Gastroesophageal sphincter (tissue), 4 donors: ENCODE measurements at regions not wholly inside any gene's neighbourhood (a gene's known extent, or its start where the extent isn't known, plus 50 kb on each side); places are given as distances from the start of the nearest gene placed in this dataset.

ENCODE experiments used
- ATAC-seq: fragments of 150-250 bp; one replicate; pipeline ENCODE4 v1.9.1; 2016; ENCODE audit warnings: mild to moderate bottlenecking, moderate library complexity
- H3K27ac ChIP-seq, 4 donors: fragments of 200-600 bp; sonication (generic) in 3 of 4; 1 replicate in 3 of 4; 2 replicates in 1 of 4; pipeline ENCODE4 v1.5.1; 2016 to 2019
- H3K27me3 ChIP-seq: fragments of 200-600 bp; sonication (generic); one replicate; pipeline ENCODE4 v1.5.1; 2019
- H3K36me3 ChIP-seq, 2 donors: fragments of 200-600 bp; sonication (generic); one replicate each; pipeline ENCODE4 v1.5.1; 2019; ENCODE audit warnings: control low read depth in 1 of 2
- H3K4me1 ChIP-seq, 3 donors: fragments of 200-600 bp; sonication (generic); 1 replicate in 2 of 3; 2 replicates in 1 of 3; pipeline ENCODE4 v1.5.1; 2016 to 2019; ENCODE audit warnings: control low read depth in 2 of 3
- H3K4me3 ChIP-seq, 2 donors: fragments of 200-600 bp; sonication (generic); one replicate each; pipeline ENCODE4 v1.5.1; 2019; ENCODE audit warnings: mild to moderate bottlenecking in 1 of 2, moderate library complexity in 1 of 2
- H3K9me3 ChIP-seq, 3 donors: fragments of 200-600 bp; sonication (generic); one replicate each; pipeline ENCODE4 v1.5.1; 2017 to 2019; ENCODE audit warnings: control low read depth in 2 of 3
- EP300 ChIP-seq: sonication (generic); formaldehyde crosslinking; IDR thresholded peaks from one replicate; pipeline ENCODE4 v1.6.1; 2017; ENCODE audit warnings: antibody characterized with exemption, mild to moderate bottlenecking
- POLR2A ChIP-seq, 2 donors: fragments of 450-650 bp; IDR thresholded peaks; one replicate each; pipeline ENCODE4 v1.6.1; 2017; ENCODE audit warnings: antibody characterized with exemption in 2 of 2, mild to moderate bottlenecking in 2 of 2, moderate library complexity in 1 of 2
- POLR2AphosphoS5 ChIP-seq: sonication (generic); formaldehyde crosslinking; IDR thresholded peaks from one replicate; pipeline ENCODE4 v1.6.1; 2017; ENCODE audit warnings: antibody characterized with exemption
- WGBS, 2 donors: methylation state at CpG; one replicate each; pipeline ENCODE4 v1.1.5; 2018; ENCODE audit warnings: low coverage in 1 of 2; 5-methylcytosine and 5-hydroxymethylcytosine counted together
- TF ChIP-seq, protein P1 (sequence below), 4 experiments: fragments of 200-600 bp in 2 of 4; fragments of 450-650 bp in 2 of 4; sonication (generic) in 1 of 4; IDR thresholded peaks; one replicate each; pipeline ENCODE4 v1.5.1; 2017 to 2019; ENCODE audit warnings: antibody characterized with exemption in 4 of 4, mild to moderate bottlenecking in 2 of 4, moderate library complexity in 2 of 4

DNA sequence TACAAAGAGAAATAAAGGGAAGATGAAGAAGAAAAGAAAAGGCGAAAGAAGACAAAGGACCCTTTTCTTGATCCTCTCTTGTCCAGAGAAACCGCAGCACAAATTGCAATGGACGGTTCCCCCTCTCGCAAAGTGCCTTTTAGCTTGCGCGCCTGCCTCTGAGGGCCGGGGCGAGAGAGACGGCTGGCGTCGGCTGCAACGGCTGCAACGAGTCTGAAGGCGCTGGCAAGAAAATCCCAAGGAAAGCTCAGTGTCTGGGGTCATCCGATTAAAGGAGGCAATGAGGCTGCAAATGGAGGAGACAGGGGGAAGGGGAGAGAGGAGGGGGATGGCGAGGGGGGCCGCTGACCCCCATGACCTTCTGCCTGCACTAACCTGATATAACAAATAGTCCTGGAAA is 671.5 kb downstream of the MED13L start:
- no peak overlapping the region for H3K27ac ChIP-seq
- no peaks in the 10 kb centered on the region for H3K36me3 ChIP-seq
- no peak overlapping the region for H3K4me3 ChIP-seq
- ATAC-seq, result no peak
- H3K9me3 ChIP-seq, result peaks cover 0 to 2% (median 0%) of the 10 kb centered on the region in 3 donors
- no peaks in the 10 kb centered on the region for H3K4me1 ChIP-seq
- 19 to 20% methylated on average over 3 to 6 of the region's 17 CpGs for WGBS, 2 donors
- peaks cover 53% of the 10 kb centered on the region for H3K27me3 ChIP-seq
- TF ChIP-seq EP300 (no peak), POLR2A (IDR thresholded peaks at IDR 0.05) (no peak), POLR2AphosphoS5 (no peak)
- TF ChIP-seq, protein P1, sequence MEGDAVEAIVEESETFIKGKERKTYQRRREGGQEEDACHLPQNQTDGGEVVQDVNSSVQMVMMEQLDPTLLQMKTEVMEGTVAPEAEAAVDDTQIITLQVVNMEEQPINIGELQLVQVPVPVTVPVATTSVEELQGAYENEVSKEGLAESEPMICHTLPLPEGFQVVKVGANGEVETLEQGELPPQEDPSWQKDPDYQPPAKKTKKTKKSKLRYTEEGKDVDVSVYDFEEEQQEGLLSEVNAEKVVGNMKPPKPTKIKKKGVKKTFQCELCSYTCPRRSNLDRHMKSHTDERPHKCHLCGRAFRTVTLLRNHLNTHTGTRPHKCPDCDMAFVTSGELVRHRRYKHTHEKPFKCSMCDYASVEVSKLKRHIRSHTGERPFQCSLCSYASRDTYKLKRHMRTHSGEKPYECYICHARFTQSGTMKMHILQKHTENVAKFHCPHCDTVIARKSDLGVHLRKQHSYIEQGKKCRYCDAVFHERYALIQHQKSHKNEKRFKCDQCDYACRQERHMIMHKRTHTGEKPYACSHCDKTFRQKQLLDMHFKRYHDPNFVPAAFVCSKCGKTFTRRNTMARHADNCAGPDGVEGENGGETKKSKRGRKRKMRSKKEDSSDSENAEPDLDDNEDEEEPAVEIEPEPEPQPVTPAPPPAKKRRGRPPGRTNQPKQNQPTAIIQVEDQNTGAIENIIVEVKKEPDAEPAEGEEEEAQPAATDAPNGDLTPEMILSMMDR (IDR thresholded peaks at IDR 0.05), result no peak

- 3% methylated on average over 8 to 11 of the region's 43 CpGs for WGBS, 2 donors
- peaks cover 0 to 8% (median 0%) of the 10 kb centered on the region in 3 donors for H3K9me3 ChIP-seq
- no peak for ATAC-seq
These were observed 678.4 kb downstream of the MED13L start for GRCh38 chr12:115598871-115599811.

GRCh38 chr12:115597157-115597712 is 680.3 kb downstream of the MED13L start:
- TF ChIP-seq EP300 (no peak), POLR2AphosphoS5 (no peak)
- TF ChIP-seq, protein P1 (IDR thresholded peaks at IDR 0.05), result no peak
- ATAC-seq, result no peak
- H3K4me1 ChIP-seq, result peaks cover 0 to 17% (median 0%) of the 10 kb centered on the region in 3 donors
- H3K9me3 ChIP-seq, result peaks cover 0 to 8% (median 0%) of the 10 kb centered on the region in 3 donors
- H3K27ac ChIP-seq, result no peak overlapping the region
- peaks cover 85% of the 10 kb centered on the region for H3K27me3 ChIP-seq
- WGBS, 2 donors, result 57 to 100% methylated on average over 2 of the region's 3 CpGs
- no peak overlapping the region for H3K4me3 ChIP-seq
- H3K36me3 ChIP-seq, result no peaks in the 10 kb centered on the region

More at GRCh38 chr12:115598871-115599811, 678.4 kb downstream of the MED13L start:
- Histone ChIP-seq H3K27me3 (peaks cover 100% of the 10 kb centered on the region), H3K4me1 (peaks cover 0 to 17% (median 0%) of the 10 kb centered on the region in 3 donors), H3K27ac (peak overlapping the region in 1 of 4 donors; percentile 36), H3K36me3 (no peaks in the 10 kb centered on the region), H3K4me3 (peak overlapping the region in 1 of 2 donors; percentile 31)
- TF ChIP-seq POLR2A (IDR thresholded peaks at IDR 0.05), result no peak
- TF ChIP-seq, protein P1 (IDR thresholded peaks at IDR 0.05), result no peak
- no peak for TF ChIP-seq POLR2AphosphoS5
- TF ChIP-seq EP300, result no peak

GRCh38 chr12:115588131-115588530 is 689.4 kb downstream of the MED13L start:
- Histone ChIP-seq H3K27me3 (no peaks in the 10 kb centered on the region), H3K9me3 (no peaks in the 10 kb centered on the region), H3K4me1 (no peaks in the 10 kb centered on the region), H3K27ac (no peak overlapping the region), H3K36me3 (no peaks in the 10 kb centered on the region), H3K4me3 (no peak overlapping the region)
- ATAC-seq, result no peak
- no peak for TF ChIP-seq POLR2A (IDR thresholded peaks at IDR 0.05)
- no peak for TF ChIP-seq POLR2AphosphoS5
- TF ChIP-seq, protein P1 (IDR thresholded peaks at IDR 0.05), result no peak
- TF ChIP-seq EP300, result no peak
- WGBS, 2 donors, result 67 to 90% methylated on average over 5 to 6 of the region's 9 CpGs
